ENCODE measurements at regions not wholly inside any gene's neighbourhood (a gene's known extent, or its start where the extent isn't known, plus 50 kb on each side); places are given as distances from the start of the nearest gene placed in this dataset.

- H4K8ac ChIP-seq (replicated peaks; ENCODE audit: insufficient read length, low read depth, low read length), result no peak overlapping the region
- H3T11ph ChIP-seq (ENCODE audit: low read length), result no peak overlapping the region
- no peak overlapping the region for H3K4me2 ChIP-seq (ENCODE audit: insufficient read depth, insufficient read length, low read length)
- no peak overlapping the region for H3K9ac ChIP-seq (ENCODE audit: extremely low read depth, insufficient read length, low read length)
- no peaks in the 10 kb centered on the region for H3K9me3 ChIP-seq (ENCODE audit: control insufficient read depth, low read depth, low read length)
- Mint-ChIP-seq H3K9me3 (no peaks in the 10 kb centered on the region; a peak in 1 of 5 replicates), H3K4me1 (peaks cover 14 to 29% of the 10 kb centered on the region in 2 experiments), H3K27me3 (ENCODE audit: low read depth) (peaks cover 32% of the 10 kb centered on the region), H3K4me3 (no peak overlapping the region), H3K36me3 (ENCODE audit: insufficient read depth in 1 of 3, low read depth in 3 of 3) (no peaks in the 10 kb centered on the region), H3K27ac (no peak overlapping the region; a peak in 1 of 7 replicates)
- H2AFZ ChIP-seq (ENCODE audit: low read length), result no peak overlapping the region
- no peak overlapping the region for H2BK15ac ChIP-seq (ENCODE audit: low read depth, low read length)
- H4K20me1 ChIP-seq (ENCODE audit: control insufficient read depth, insufficient read depth, insufficient read length), result no peaks in the 10 kb centered on the region
- H2AK5ac ChIP-seq (ENCODE audit: insufficient read length, low read length), result no peak overlapping the region
- no peaks in the 10 kb centered on the region for H3K79me1 ChIP-seq (ENCODE audit: insufficient read depth, low read depth, low read length, poor library complexity, severe bottlenecking)
- no peak overlapping the region for H2BK120ac ChIP-seq (ENCODE audit: low read depth, low read length, poor library complexity, severe bottlenecking)
- H3K4ac ChIP-seq (ENCODE audit: low read depth, low read length), result no peak overlapping the region
- H4K91ac ChIP-seq (ENCODE audit: insufficient read length, low read depth, low read length), result no peak overlapping the region
- WGBS (ENCODE audit: extremely low coverage, insufficient read length, low lambda C conversion rate), result no CpG with 5 or more reads among the region's 1 CpG
- no peak overlapping the region for H2BK12ac ChIP-seq (ENCODE audit: insufficient read length, low read depth, low read length)
- no peak overlapping the region for H3K56ac ChIP-seq (ENCODE audit: insufficient read length, low read depth, low read length)
- H3K4me1 ChIP-seq (ENCODE audit: insufficient read depth, low read length), result no peaks in the 10 kb centered on the region
- H3K27me3 ChIP-seq (ENCODE audit: insufficient read depth, low read length), result no peaks in the 10 kb centered on the region
- no peak overlapping the region for H2BK5ac ChIP-seq (ENCODE audit: insufficient read length, low read length)
- H3K23me2 ChIP-seq (ENCODE audit: insufficient read length, low read depth, low read length, poor library complexity, severe bottlenecking), result no peaks in the 10 kb centered on the region
- H2BK20ac ChIP-seq (ENCODE audit: low read depth, low read length, poor library complexity, severe bottlenecking), result no peak overlapping the region
- DNase-seq, result no peak
- H3K27ac ChIP-seq (ENCODE audit: insufficient read length, low read depth, low read length), result no peak overlapping the region
- no peak overlapping the region for H3K14ac ChIP-seq (ENCODE audit: insufficient read depth, low read length)
- H3K79me2 ChIP-seq (ENCODE audit: insufficient read depth, low read length), result no peaks in the 10 kb centered on the region
- no peak overlapping the region for H4K5ac ChIP-seq (ENCODE audit: insufficient read length, low read depth, low read length)
- no peak for TF ChIP-seq CTCF (conservative IDR thresholded peaks at IDR 0.05)
- no peak overlapping the region for H3K18ac ChIP-seq (ENCODE audit: insufficient read length, low read depth, low read length)
- no peak overlapping the region for H3K23ac ChIP-seq (ENCODE audit: insufficient read length, low read depth, low read length)
These were observed 153.0 kb downstream of the SMAD6 start for GRCh38 chr15:66855041-66855440.

All from H9 (cell line).